H9 (cell line): ENCODE measurements at regions not wholly inside any gene's neighbourhood (a gene's known extent, or its start where the extent isn't known, plus 50 kb on each side); places are given as distances from the start of the nearest gene placed in this dataset.
"Not testable (repeated sequence)": the region's sequence is repeated elsewhere in the genome, so short reads cannot be mapped to it uniquely, and the experiment has no call there.

ENCODE experiments used
- DNase-seq: peaks from one replicate; pipeline ENCODE4 v3.0.0-alpha.2; 2017
- H2AFZ ChIP-seq: one replicate; pipeline ENCODE4 v1.6.1; 2013; ENCODE audit warnings: mild to moderate bottlenecking, low read length, control low read depth, moderate library complexity
- H2AK5ac ChIP-seq: 2 replicates; pipeline ENCODE4 v1.6.1; 2013; ENCODE audit warnings: low read length, control low read depth, mixed read lengths; ENCODE audit not compliant: insufficient read length
- H2BK120ac ChIP-seq: one replicate; pipeline ENCODE4 v1.6.1; 2013; ENCODE audit warnings: low read depth, mild to moderate bottlenecking, low read length, control low read depth, inconsistent platforms; ENCODE audit not compliant: poor library complexity, severe bottlenecking
- H2BK12ac ChIP-seq: 2 replicates; pipeline ENCODE4 v1.6.1; 2013; ENCODE audit warnings: low read length, control low read depth, mixed read lengths, low read depth; ENCODE audit not compliant: insufficient read length
- H2BK15ac ChIP-seq: 2 replicates; pipeline ENCODE4 v1.6.1; 2013; ENCODE audit warnings: low read depth, low read length, control low read depth
- H2BK20ac ChIP-seq: one replicate; pipeline ENCODE4 v1.6.1; 2013; ENCODE audit warnings: low read depth, mild to moderate bottlenecking, low read length, control low read depth, inconsistent platforms; ENCODE audit not compliant: poor library complexity, severe bottlenecking
- H2BK5ac ChIP-seq: 2 replicates; pipeline ENCODE4 v1.6.1; 2013; ENCODE audit warnings: low read length, control low read depth, mixed read lengths; ENCODE audit not compliant: insufficient read length
- H3K14ac ChIP-seq: 2 replicates; pipeline ENCODE4 v1.6.1; 2013; ENCODE audit warnings: low read length, control low read depth; ENCODE audit not compliant: insufficient read depth
- H3K18ac ChIP-seq: 2 replicates; pipeline ENCODE4 v1.6.1; 2013; ENCODE audit warnings: low read depth, mild to moderate bottlenecking, mixed read lengths, low read length, control low read depth; ENCODE audit not compliant: insufficient read length
- H3K23ac ChIP-seq: 2 replicates; pipeline ENCODE4 v1.6.1; 2013; ENCODE audit warnings: low read length, control low read depth, mixed read lengths, low read depth; ENCODE audit not compliant: insufficient read length
- H3K23me2 ChIP-seq: 2 replicates; pipeline ENCODE4 v1.6.1; 2013; ENCODE audit warnings: low read depth, mild to moderate bottlenecking, mixed read lengths, low read length, control low read depth; ENCODE audit not compliant: insufficient read length, poor library complexity, severe bottlenecking
- H3K27ac ChIP-seq: 2 replicates; pipeline ENCODE4 v1.5.1; 2013; ENCODE audit warnings: low read length, control low read depth, mixed read lengths, low read depth; ENCODE audit not compliant: insufficient read length
- H3K27me3 ChIP-seq: 2 replicates; pipeline ENCODE4 v1.6.1; 2013; ENCODE audit warnings: low read length, control low read depth, inconsistent platforms; ENCODE audit not compliant: insufficient read depth
- H3K4ac ChIP-seq: 2 replicates; pipeline ENCODE4 v1.6.1; 2013; ENCODE audit warnings: low read depth, mild to moderate bottlenecking, control low read depth, inconsistent platforms, low read length, moderate library complexity
- H3K4me1 ChIP-seq: 2 replicates; pipeline ENCODE4 v1.6.1; 2013; ENCODE audit warnings: low read length, control low read depth, inconsistent platforms; ENCODE audit not compliant: insufficient read depth
- H3K4me2 ChIP-seq: 2 replicates; pipeline ENCODE4 v1.6.1; 2013; ENCODE audit warnings: low read length, control low read depth, mixed read lengths; ENCODE audit not compliant: insufficient read length, insufficient read depth
- H3K56ac ChIP-seq: 2 replicates; pipeline ENCODE4 v1.6.1; 2013; ENCODE audit warnings: low read depth, mild to moderate bottlenecking, mixed read lengths, low read length, control low read depth; ENCODE audit not compliant: insufficient read length
- H3K79me1 ChIP-seq: 2 replicates; pipeline ENCODE4 v1.6.1; 2013; ENCODE audit warnings: low read depth, mild to moderate bottlenecking, moderate library complexity, low read length, control low read depth, inconsistent platforms; ENCODE audit not compliant: insufficient read depth, poor library complexity, severe bottlenecking
- H3K79me2 ChIP-seq: 2 replicates; pipeline ENCODE4 v1.6.1; 2013; ENCODE audit warnings: low read length, control low read depth, inconsistent platforms; ENCODE audit not compliant: insufficient read depth
- H3K9ac ChIP-seq: 2 replicates; pipeline ENCODE4 v1.6.1; 2013; ENCODE audit warnings: low read length, control low read depth, mixed read lengths; ENCODE audit not compliant: insufficient read length; ENCODE audit errors: extremely low read depth
- H3K9me3 ChIP-seq: one replicate; pipeline ENCODE4 v1.6.1; 2013; ENCODE audit warnings: low read depth, low read length, inconsistent platforms; ENCODE audit not compliant: control insufficient read depth
- H3T11ph ChIP-seq: one replicate; pipeline ENCODE4 v1.6.1; 2013; ENCODE audit warnings: mild to moderate bottlenecking, low read length, control low read depth, inconsistent platforms
- H4K20me1 ChIP-seq: one replicate; pipeline ENCODE4 v1.6.1; 2013; ENCODE audit not compliant: control insufficient read depth, insufficient read length, insufficient read depth
- H4K5ac ChIP-seq: 2 replicates; pipeline ENCODE4 v1.6.1; 2013; ENCODE audit warnings: low read depth, mild to moderate bottlenecking, mixed read lengths, low read length, control low read depth; ENCODE audit not compliant: insufficient read length
- H4K8ac ChIP-seq: replicated peaks from 2 replicates; pipeline ENCODE4 v1.6.1; 2013; ENCODE audit warnings: low read length, control low read depth, mixed read lengths, low read depth; ENCODE audit not compliant: insufficient read length
- H4K91ac ChIP-seq: 2 replicates; pipeline ENCODE4 v1.6.1; 2013; ENCODE audit warnings: low read depth, mild to moderate bottlenecking, moderate library complexity, mixed read lengths, low read length, control low read depth; ENCODE audit not compliant: insufficient read length
- H3K27ac Mint-ChIP-seq, 3 experiments: 2 replicates in 2 of 3; 3 replicates in 1 of 3; pipeline ENCODE4 v1.8.0; 2020 to 2021; ENCODE audit warnings: mixed read lengths in 3 of 3, mild to moderate bottlenecking in 1 of 3, moderate library complexity in 1 of 3
- H3K27me3 Mint-ChIP-seq: 2 replicates; pipeline ENCODE4 v1.8.0; 2021; ENCODE audit warnings: low read depth, mild to moderate bottlenecking, moderate library complexity, mixed read lengths
- H3K36me3 Mint-ChIP-seq, 3 experiments: 2 replicates in 2 of 3; 3 replicates in 1 of 3; pipeline ENCODE4 v1.8.0; 2020 to 2021; ENCODE audit warnings: low read depth in 3 of 3, mixed read lengths in 3 of 3; ENCODE audit not compliant: insufficient read depth in 1 of 3
- H3K4me1 Mint-ChIP-seq, 2 experiments: 2 replicates each; pipeline ENCODE4 v1.8.0; 2020; ENCODE audit warnings: mixed read lengths in 2 of 2
- H3K4me3 Mint-ChIP-seq, 2 experiments: 2 replicates in 1 of 2; 3 replicates in 1 of 2; pipeline ENCODE4 v1.8.0; 2020 to 2021; ENCODE audit warnings: mild to moderate bottlenecking in 2 of 2, mixed read lengths in 2 of 2, moderate library complexity in 1 of 2
- H3K9me3 Mint-ChIP-seq, 2 experiments: 2 replicates in 1 of 2; 3 replicates in 1 of 2; pipeline ENCODE4 v1.8.0; 2020; ENCODE audit warnings: mild to moderate bottlenecking in 2 of 2, mixed read lengths in 2 of 2, moderate library complexity in 1 of 2
- WGBS: extraction: QIAGEN DNeasy Blood & Tissue Kit; methylation state at CpG from one replicate; pipeline ENCODE4 v1.1.7; 2013; ENCODE audit warnings: missing lambda C conversion rate, low lambda C conversion rate, mixed read lengths; ENCODE audit not compliant: insufficient read length; ENCODE audit errors: extremely low coverage; 5-methylcytosine and 5-hydroxymethylcytosine counted together

DNA sequence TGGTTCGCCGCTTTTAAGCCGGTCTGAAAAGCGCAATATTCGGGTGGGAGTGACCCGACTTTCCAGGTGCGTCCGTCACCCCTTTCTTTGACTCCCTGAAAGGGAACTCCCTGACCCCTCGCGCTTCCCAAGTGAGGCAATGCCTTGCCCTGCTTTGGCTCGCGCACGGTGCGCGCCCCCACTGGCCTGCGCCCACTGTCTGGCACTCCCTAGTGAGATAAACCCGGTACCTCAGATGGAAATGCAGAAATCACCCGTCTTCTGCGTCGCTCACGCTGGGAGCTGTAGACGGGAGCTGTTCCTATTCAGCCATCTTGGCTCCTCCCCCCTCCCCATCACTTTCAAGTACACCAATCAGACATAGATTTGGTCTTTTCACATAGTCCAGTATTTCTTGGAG, 88.2 kb downstream of the EBLN1 start:
- not testable (repeated sequence) for H3K14ac ChIP-seq, H3K4ac ChIP-seq, H2BK20ac ChIP-seq, H4K8ac ChIP-seq, H3K79me1 ChIP-seq, H2AFZ ChIP-seq, H3K27ac ChIP-seq, H4K5ac ChIP-seq, H2BK120ac ChIP-seq, H2BK5ac ChIP-seq, H2BK12ac ChIP-seq, H3K23me2 ChIP-seq, H4K20me1 ChIP-seq, H3K23ac ChIP-seq, H3K27me3 Mint-ChIP-seq, H3K56ac ChIP-seq, H4K91ac ChIP-seq, H3K79me2 ChIP-seq, H3K27me3 ChIP-seq, H3K4me1 ChIP-seq, H2BK15ac ChIP-seq, H3K9me3 ChIP-seq, H2AK5ac ChIP-seq, DNase-seq, H3T11ph ChIP-seq
- Mint-ChIP-seq H3K36me3 (peaks cover 10 to 11% (median 10%) of the 10 kb centered on the region in 3 experiments), H3K4me1 (peaks cover 12 to 27% of the 10 kb centered on the region in 2 experiments), H3K9me3 (peaks cover 11% of the 10 kb centered on the region in 2 experiments), H3K27ac (peak overlapping the region in 1 of 3 experiments; percentile 61; a peak in 1 of 7 replicates), H3K4me3 (peak overlapping the region; percentile 36 to 54; a peak in 4 of 5 replicates)
- H3K18ac ChIP-seq = peak overlapping the region; percentile 75
- no CpG with 5 or more reads among the region's 22 CpGs for WGBS
- peak overlapping the region; percentile 37 for H3K9ac ChIP-seq
- peak overlapping the region; percentile 17 for H3K4me2 ChIP-seq

DNA sequence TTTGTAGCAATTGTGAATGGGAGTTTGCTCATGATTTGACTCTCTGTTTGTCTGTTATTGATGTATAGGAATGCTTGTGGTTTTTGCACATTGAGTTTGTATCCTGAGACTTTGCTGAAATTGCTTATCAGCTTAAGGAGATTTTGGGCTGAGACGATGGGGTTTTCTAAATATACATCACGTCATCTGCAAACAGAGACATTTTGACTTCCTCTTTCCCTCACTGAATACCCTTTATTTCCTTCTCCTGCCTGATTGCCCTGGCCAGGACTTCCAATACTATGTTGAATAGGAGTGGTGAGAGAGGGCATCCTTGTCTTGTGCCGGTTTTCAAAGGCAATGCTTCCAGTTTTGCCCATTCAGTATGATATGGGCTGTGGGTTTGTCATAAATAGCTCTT, 96.6 kb downstream of the EBLN1 start:
- not testable (repeated sequence) for H3K4me3 Mint-ChIP-seq, H3K79me2 ChIP-seq, H3K9me3 ChIP-seq, H3K9ac ChIP-seq, H3K18ac ChIP-seq, H3K23me2 ChIP-seq, DNase-seq, H4K20me1 ChIP-seq, H3K14ac ChIP-seq, H3K79me1 ChIP-seq, H3K27me3 Mint-ChIP-seq, H3K23ac ChIP-seq, H4K8ac ChIP-seq, H3K56ac ChIP-seq, H3K4me1 ChIP-seq, H3K4me1 Mint-ChIP-seq, H4K91ac ChIP-seq, H3K27ac Mint-ChIP-seq, H2BK120ac ChIP-seq, H2BK15ac ChIP-seq, H3K27ac ChIP-seq, H3K27me3 ChIP-seq, H3K4ac ChIP-seq, H2AK5ac ChIP-seq, H2BK12ac ChIP-seq, H3K4me2 ChIP-seq, H4K5ac ChIP-seq, H2BK5ac ChIP-seq, H2AFZ ChIP-seq, H3T11ph ChIP-seq, H2BK20ac ChIP-seq
- peaks cover 31 to 36% of the 10 kb centered on the region in 2 experiments for H3K9me3 Mint-ChIP-seq
- peaks cover 12 to 24% (median 18%) of the 10 kb centered on the region in 3 experiments for H3K36me3 Mint-ChIP-seq
- no CpG with 5 or more reads among the region's 3 CpGs for WGBS
